AG10803 (cell line): ENCODE measurements at regions not wholly inside any gene's neighbourhood (a gene's known extent, or its start where the extent isn't known, plus 50 kb on each side); places are given as distances from the start of the nearest gene placed in this dataset.

Experiments used
- DNase-seq: peaks from one replicate; pipeline ENCODE4 v3.0.0; 2010; ENCODE audit warnings: low read depth
- H3K4me3 ChIP-seq: 2 replicates; pipeline ENCODE4 v1.5.1; 2011; ENCODE audit warnings: mild to moderate bottlenecking, low read length, control low read depth
- TF ChIP-seq, protein P1 (sequence below): conservative IDR thresholded peaks from 2 replicates; pipeline ENCODE4 v1.5.1; 2011; ENCODE audit warnings: mild to moderate bottlenecking, low read length, control low read depth, inconsistent platforms

- DNase-seq, result no peak
- TF ChIP-seq, protein P1, sequence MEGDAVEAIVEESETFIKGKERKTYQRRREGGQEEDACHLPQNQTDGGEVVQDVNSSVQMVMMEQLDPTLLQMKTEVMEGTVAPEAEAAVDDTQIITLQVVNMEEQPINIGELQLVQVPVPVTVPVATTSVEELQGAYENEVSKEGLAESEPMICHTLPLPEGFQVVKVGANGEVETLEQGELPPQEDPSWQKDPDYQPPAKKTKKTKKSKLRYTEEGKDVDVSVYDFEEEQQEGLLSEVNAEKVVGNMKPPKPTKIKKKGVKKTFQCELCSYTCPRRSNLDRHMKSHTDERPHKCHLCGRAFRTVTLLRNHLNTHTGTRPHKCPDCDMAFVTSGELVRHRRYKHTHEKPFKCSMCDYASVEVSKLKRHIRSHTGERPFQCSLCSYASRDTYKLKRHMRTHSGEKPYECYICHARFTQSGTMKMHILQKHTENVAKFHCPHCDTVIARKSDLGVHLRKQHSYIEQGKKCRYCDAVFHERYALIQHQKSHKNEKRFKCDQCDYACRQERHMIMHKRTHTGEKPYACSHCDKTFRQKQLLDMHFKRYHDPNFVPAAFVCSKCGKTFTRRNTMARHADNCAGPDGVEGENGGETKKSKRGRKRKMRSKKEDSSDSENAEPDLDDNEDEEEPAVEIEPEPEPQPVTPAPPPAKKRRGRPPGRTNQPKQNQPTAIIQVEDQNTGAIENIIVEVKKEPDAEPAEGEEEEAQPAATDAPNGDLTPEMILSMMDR, result no peak
- no peak overlapping the region for H3K4me3 ChIP-seq
These were observed 54.7 kb upstream of the DSCAM start for GRCh38 chr21:40901691-40902090.

DNA sequence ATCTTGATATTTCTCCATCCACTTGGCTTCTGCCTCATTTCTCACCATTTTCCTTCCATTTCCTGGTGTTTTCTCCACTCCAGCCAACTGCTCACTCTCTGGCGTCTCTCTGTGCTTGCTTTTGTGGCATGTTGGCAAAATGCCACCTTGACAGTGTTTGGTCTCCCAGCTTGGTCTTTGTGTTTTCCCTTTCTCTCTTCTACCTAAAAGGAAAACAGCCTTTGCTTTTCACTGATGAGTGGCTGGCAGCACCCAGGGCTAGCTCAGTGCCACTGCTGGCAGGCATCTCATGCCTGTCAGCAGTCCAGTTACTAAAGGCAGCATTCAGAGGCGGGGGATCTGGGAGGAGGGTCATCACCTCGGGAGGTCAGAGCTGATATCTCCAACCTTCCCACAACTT is 55.3 kb upstream of the DSCAM start:
- no peak overlapping the region for H3K4me3 ChIP-seq
- TF ChIP-seq, protein P1, result no peak
- DNase-seq, result no peak

- no peak for DNase-seq
- TF ChIP-seq, protein P1, result no peak
These were observed 56.0 kb upstream of the DSCAM start for GRCh38 chr21:40902993-40903392.

DNA sequence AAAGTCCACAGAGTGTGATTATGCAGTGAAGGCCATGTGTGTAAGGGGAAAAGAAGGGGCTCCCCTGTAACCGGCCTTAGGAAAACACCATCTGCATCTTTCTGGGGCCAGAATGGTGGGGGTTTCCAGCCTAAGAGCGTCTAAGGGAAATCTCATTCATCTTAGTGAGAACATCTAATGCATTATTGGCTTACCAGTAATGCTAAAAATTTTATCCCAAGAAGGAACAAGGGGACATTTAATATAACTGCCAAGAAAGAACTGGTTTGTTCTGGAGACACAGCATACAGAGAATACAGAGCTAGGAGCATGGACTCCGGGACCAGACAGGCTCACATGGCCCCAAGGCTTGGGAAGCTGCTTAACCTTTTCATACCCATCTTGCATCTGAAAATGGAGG is 58.3 kb upstream of the DSCAM start:
- no peak overlapping the region for H3K4me3 ChIP-seq
- no peak for DNase-seq
- TF ChIP-seq, protein P1, result no peak

More at GRCh38 chr21:40902993-40903392, 56.0 kb upstream of the DSCAM start:
- H3K4me3 ChIP-seq, result no peak overlapping the region

GRCh38 chr21:40912375-40912774 is 65.4 kb upstream of the DSCAM start:
- no peak for DNase-seq
- no peak overlapping the region for H3K4me3 ChIP-seq
- TF ChIP-seq, protein P1, result no peak

GRCh38 chr21:40915114-40915513 is 68.2 kb upstream of the DSCAM start:
- no peak for DNase-seq
- H3K4me3 ChIP-seq, result no peak overlapping the region
- TF ChIP-seq, protein P1, result no peak

- no peak overlapping the region for H3K4me3 ChIP-seq
- TF ChIP-seq, protein P1, result no peak
- no peak for DNase-seq
These were observed 76.4 kb upstream of the DSCAM start for GRCh38 chr21:40923407-40923806.
